BLaER1 (cell line): ENCODE measurements at regions not wholly inside any gene's neighbourhood (a gene's known extent, or its start where the extent isn't known, plus 50 kb on each side); places are given as distances from the start of the nearest gene placed in this dataset.

Experiments
- H3K27ac ChIP-seq: shearing (Covaris generic); formaldehyde crosslinking; 2 replicates; pipeline ENCODE4 v1.8.1; 2022
- H3K27me3 ChIP-seq: shearing (Covaris generic); formaldehyde crosslinking; 2 replicates; pipeline ENCODE4 v1.8.1; 2022
- H3K36me3 ChIP-seq: shearing (Covaris generic); formaldehyde crosslinking; 2 replicates; pipeline ENCODE4 v1.8.1; 2022
- H3K4me1 ChIP-seq: shearing (Covaris generic); formaldehyde crosslinking; 2 replicates; pipeline ENCODE4 v1.8.1; 2022
- H3K4me2 ChIP-seq: shearing (Covaris generic); formaldehyde crosslinking; 2 replicates; pipeline ENCODE4 v1.8.1; 2022
- H3K4me3 ChIP-seq: shearing (Covaris generic); formaldehyde crosslinking; 2 replicates; pipeline ENCODE4 v1.8.1; 2022
- H3K9ac ChIP-seq: shearing (Covaris generic); formaldehyde crosslinking; 2 replicates; pipeline ENCODE4 v1.8.1; 2022
- H3K9me3 ChIP-seq: shearing (Covaris generic); formaldehyde crosslinking; 2 replicates; pipeline ENCODE4 v1.8.1; 2022
- H4K20me1 ChIP-seq: shearing (Covaris generic); formaldehyde crosslinking; 2 replicates; pipeline ENCODE4 v1.8.1; 2022
- Cebpa-rat ChIP-seq: shearing (Covaris generic); IDR thresholded peaks from 2 replicates; pipeline ENCODE4 v1.8.1; 2022

- H3K4me2 ChIP-seq = no peak overlapping the region; the same call in 1 of the 2 replicates
- H3K4me1 ChIP-seq = peaks cover 19% of the 10 kb centered on the region
- peaks cover 28% of the 10 kb centered on the region for H3K27me3 ChIP-seq
- H3K4me3 ChIP-seq = no peak overlapping the region
- no peaks in the 10 kb centered on the region for H3K9me3 ChIP-seq
- H4K20me1 ChIP-seq = no peaks in the 10 kb centered on the region
- no peak overlapping the region for H3K27ac ChIP-seq
- TF ChIP-seq Cebpa-rat = no peak
- no peaks in the 10 kb centered on the region for H3K36me3 ChIP-seq
- H3K9ac ChIP-seq = no peak overlapping the region
Measured at GRCh38 chr5:1661831-1662558, 137.6 kb downstream of the MRPL36 start.

DNA sequence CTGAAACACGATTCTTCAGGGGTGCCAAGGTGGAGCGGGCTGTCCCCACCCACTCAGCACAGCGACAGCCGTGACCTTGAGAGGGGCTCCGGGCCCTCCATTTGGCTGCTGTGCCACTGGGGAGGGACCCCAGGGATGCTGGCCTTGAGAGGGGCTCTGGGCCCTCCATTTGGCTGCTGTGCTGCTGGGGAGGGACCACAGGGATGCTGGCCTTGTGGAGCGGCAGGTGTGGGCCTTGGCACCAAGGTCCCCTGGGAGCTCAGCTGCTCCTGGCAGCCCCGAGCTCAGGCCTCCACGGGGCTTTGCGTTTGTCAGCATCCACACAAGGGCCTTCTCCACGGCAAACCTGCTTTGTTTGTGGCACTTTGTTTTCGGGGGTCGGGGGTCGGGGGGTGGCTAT is 137.6 kb upstream of the LPCAT1 start:
- H3K27ac ChIP-seq = no peak overlapping the region
- no peak for TF ChIP-seq Cebpa-rat
- H3K36me3 ChIP-seq = no peaks in the 10 kb centered on the region

DNA sequence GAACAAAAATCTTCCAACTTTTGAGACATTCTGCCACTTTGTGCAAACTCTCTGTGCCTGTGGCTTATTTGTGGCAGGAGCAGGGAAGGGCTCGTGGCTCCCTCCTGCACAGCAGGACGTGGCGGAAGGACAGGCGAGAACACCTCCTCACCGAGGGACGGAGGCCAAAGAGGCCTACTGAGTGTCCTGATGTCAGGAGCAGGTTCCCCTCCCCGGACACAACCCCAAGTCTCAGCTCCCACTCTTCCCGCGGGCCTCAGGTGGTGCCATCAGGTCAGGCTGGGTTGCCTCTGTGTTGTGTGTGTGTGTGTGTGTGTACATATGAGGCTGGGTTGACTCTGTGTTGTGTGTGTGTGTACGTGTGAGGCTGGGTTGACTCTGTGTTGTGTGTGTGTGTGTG is 136.8 kb upstream of the LPCAT1 start:
- no peak for TF ChIP-seq Cebpa-rat
- Histone ChIP-seq H3K9me3 (no peaks in the 10 kb centered on the region), H3K27me3 (peaks cover 13% of the 10 kb centered on the region), H4K20me1 (no peaks in the 10 kb centered on the region), H3K36me3 (no peaks in the 10 kb centered on the region), H3K4me3 (no peak overlapping the region), H3K4me1 (peaks cover 14% of the 10 kb centered on the region), H3K27ac (no peak overlapping the region), H3K9ac (no peak overlapping the region), H3K4me2 (no peak overlapping the region)

More for the DNA sequence above, 137.6 kb upstream of the LPCAT1 start:
- Histone ChIP-seq H4K20me1 (no peaks in the 10 kb centered on the region), H3K4me2 (no peak overlapping the region; the same call in 1 of the 2 replicates), H3K9ac (no peak overlapping the region), H3K4me1 (peaks cover 12% of the 10 kb centered on the region), H3K9me3 (no peaks in the 10 kb centered on the region), H3K4me3 (no peak overlapping the region), H3K27me3 (peaks cover 21% of the 10 kb centered on the region)

DNA sequence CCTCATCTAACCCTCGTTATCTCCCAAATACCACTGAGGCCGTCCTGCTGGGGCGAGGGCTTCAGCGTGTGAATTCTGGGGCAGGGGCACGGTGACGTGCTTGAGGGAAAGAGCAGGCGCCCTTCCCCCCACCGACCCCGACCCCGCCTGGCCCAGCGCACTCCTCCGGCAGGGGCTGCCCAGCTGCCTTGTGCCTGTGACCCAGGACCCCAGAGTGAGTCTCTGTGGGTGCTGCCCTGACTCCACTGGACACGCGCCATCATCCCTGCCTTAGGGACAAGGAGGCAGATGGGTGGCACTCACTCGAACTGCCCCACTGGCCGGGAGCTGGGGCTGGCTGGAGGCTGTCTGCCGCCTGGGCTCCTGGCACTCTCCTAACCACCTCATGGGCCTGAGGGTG is 136.2 kb upstream of the LPCAT1 start:
- no peak overlapping the region for H3K4me2 ChIP-seq
- H3K4me1 ChIP-seq = peaks cover 19% of the 10 kb centered on the region
- H3K9ac ChIP-seq = no peak overlapping the region
- no peaks in the 10 kb centered on the region for H3K9me3 ChIP-seq
- H3K27me3 ChIP-seq = peaks cover 8% of the 10 kb centered on the region
- no peaks in the 10 kb centered on the region for H4K20me1 ChIP-seq
- H3K27ac ChIP-seq = no peak overlapping the region
- H3K36me3 ChIP-seq = no peaks in the 10 kb centered on the region
- no peak overlapping the region for H3K4me3 ChIP-seq
- TF ChIP-seq Cebpa-rat = no peak

DNA sequence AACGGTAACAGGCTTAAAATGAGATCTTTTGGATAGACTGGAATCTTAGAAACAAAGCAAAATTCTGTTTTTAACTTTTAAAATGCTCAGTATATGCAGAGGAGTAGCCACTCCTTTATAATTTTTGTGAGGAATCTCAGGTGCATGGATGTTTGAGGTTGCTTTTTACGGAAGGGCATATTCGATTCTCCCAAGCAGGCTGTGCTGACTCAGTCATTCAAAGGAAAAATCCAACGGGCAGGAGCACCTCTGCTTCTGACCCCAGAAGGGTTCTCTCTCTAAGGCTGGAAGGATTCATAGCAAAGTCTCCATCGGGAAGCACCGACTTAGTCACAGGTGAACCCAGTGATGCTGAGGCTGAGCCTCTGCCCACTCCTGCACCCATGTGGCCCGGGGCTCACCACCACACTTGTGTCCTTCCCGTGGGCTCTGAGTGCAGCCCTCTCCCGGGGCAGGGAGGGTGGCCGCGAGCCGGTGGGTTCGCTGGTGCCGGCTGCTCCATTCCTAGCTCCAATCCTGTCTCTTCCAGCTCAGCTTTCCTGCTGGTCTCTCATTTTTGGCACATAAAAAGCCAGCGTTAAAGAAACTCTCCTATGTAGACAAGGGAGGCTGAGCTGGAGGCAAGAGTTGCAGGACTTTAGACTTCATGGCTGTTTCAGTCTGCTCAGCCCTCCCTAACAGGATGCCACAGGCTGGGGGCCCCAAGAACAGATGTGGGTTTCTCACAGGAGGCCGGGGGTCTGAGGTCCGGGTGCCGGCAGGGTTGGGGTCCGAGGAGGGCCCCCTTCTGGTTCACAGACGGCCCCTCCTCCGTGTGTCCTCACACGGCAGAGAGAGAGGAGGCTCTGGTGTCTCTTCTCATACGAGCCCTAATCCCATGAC is 135.6 kb upstream of the LPCAT1 start:
- no peak overlapping the region for H3K4me2 ChIP-seq
- H3K27me3 ChIP-seq = peaks cover 2% of the 10 kb centered on the region; the same call in 1 of the 2 replicates

GRCh38 chr5:1658665-1659064 is 134.9 kb upstream of the LPCAT1 start:
- no peaks in the 10 kb centered on the region for H3K36me3 ChIP-seq
- H3K27me3 ChIP-seq = no peaks in the 10 kb centered on the region
- H4K20me1 ChIP-seq = no peaks in the 10 kb centered on the region
- no peak for TF ChIP-seq Cebpa-rat
- peaks cover 30% of the 10 kb centered on the region for H3K4me1 ChIP-seq
- no peaks in the 10 kb centered on the region for H3K9me3 ChIP-seq
- no peak overlapping the region for H3K4me3 ChIP-seq
- no peak overlapping the region for H3K4me2 ChIP-seq
- no peak overlapping the region for H3K9ac ChIP-seq
- H3K27ac ChIP-seq = no peak overlapping the region

More for the DNA sequence above, 135.6 kb upstream of the LPCAT1 start:
- Histone ChIP-seq H3K9me3 (no peaks in the 10 kb centered on the region), H3K4me1 (peaks cover 25% of the 10 kb centered on the region), H3K36me3 (no peaks in the 10 kb centered on the region), H3K27ac (no peak overlapping the region), H4K20me1 (no peaks in the 10 kb centered on the region), H3K9ac (no peak overlapping the region), H3K4me3 (no peak overlapping the region)
- no peak for TF ChIP-seq Cebpa-rat

- TF ChIP-seq Cebpa-rat = no peak
- Histone ChIP-seq H3K9ac (no peak overlapping the region), H3K4me3 (no peak overlapping the region), H3K9me3 (no peaks in the 10 kb centered on the region), H4K20me1 (no peaks in the 10 kb centered on the region), H3K4me2 (no peak overlapping the region), H3K36me3 (no peaks in the 10 kb centered on the region), H3K27ac (no peak overlapping the region), H3K27me3 (no peaks in the 10 kb centered on the region), H3K4me1 (peaks cover 43% of the 10 kb centered on the region)
Measured at GRCh38 chr5:1657161-1657741, 133.5 kb upstream of the LPCAT1 start.

DNA sequence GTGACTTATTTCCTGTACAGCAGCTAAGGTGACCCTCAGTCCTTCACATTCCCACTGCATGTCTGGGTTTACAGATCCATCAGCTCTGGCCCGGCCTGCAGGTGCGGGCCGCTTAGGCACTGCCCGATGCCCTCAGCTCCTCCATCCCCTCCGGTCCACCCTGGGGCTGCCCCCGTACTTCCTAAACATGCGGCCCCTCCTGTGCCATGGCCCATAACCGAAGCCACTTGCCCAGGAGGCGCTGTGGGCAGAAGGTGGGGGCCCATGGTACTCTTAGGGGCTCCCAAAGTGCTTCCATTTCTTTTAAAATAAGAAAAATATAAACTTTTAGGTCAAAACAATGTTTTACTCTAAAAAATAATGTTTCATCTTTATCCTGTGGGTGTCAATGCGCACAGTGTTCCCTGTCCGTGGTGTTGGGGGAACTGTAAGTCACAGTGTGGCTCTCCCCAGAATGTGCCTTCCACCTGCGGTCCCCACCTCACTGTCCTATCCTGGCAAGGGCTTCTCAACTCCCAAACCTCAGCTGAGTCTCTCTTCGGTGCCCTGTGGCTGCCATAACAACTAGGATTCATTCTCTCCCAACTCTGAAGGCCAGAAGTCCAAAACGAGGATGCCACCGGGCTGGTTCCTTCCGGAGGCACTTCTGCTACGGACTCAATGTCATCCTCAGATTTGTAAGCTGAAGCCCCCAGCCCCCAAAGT is 132.7 kb upstream of the LPCAT1 start:
- Histone ChIP-seq H4K20me1 (no peaks in the 10 kb centered on the region), H3K4me1 (peaks cover 41% of the 10 kb centered on the region), H3K27ac (no peak overlapping the region), H3K4me3 (no peak overlapping the region), H3K27me3 (no peaks in the 10 kb centered on the region), H3K36me3 (no peaks in the 10 kb centered on the region), H3K9me3 (no peaks in the 10 kb centered on the region), H3K9ac (no peak overlapping the region), H3K4me2 (no peak overlapping the region)
- TF ChIP-seq Cebpa-rat = no peak

GRCh38 chr5:1655496-1656270 is 131.9 kb upstream of the LPCAT1 start:
- H3K27me3 ChIP-seq = no peaks in the 10 kb centered on the region
- peaks cover 42% of the 10 kb centered on the region for H3K4me1 ChIP-seq
- TF ChIP-seq Cebpa-rat = no peak
- no peak overlapping the region for H3K27ac ChIP-seq
- H3K4me3 ChIP-seq = no peak overlapping the region
- H3K9me3 ChIP-seq = no peaks in the 10 kb centered on the region
- no peak overlapping the region for H3K9ac ChIP-seq
- peak overlapping the region; percentile 42; the same call in 1 of the 2 replicates for H3K4me2 ChIP-seq
- H4K20me1 ChIP-seq = no peaks in the 10 kb centered on the region
- H3K36me3 ChIP-seq = no peaks in the 10 kb centered on the region
